NCI-H1436 treated with DMSO at 0.1 percent for 48 hours (cell line): ENCODE measurements at regions not wholly inside any gene's neighbourhood (a gene's known extent, or its start where the extent isn't known, plus 50 kb on each side); places are given as distances from the start of the nearest gene placed in this dataset.
A peak's percentile ranks its signal among the peaks of the same experiment; 100 is the strongest.

ENCODE experiments used
- DNase-seq: peaks from one replicate; lab custom pipeline; 2025; lab: John Stamatoyannopoulos, UW

GRCh38 chr6:94372229-94372628 lies 952.9 kb upstream of the EPHA7 start:
- DNase-seq: no peak

GRCh38 chr6:94367316-94367715 lies 948.0 kb upstream of the EPHA7 start:
- DNase-seq: no peak

- no peak for DNase-seq
Observed at GRCh38 chr6:94362061-94362864, 942.9 kb upstream of the EPHA7 start.

- DNase-seq: no peak
Observed at GRCh38 chr6:94361304-94362060, 942.1 kb upstream of the EPHA7 start.

GRCh38 chr6:94357381-94357980 lies 938.1 kb upstream of the EPHA7 start:
- DNase-seq: no peak

- no peak for DNase-seq
Observed at GRCh38 chr6:94350833-94351232, 931.5 kb upstream of the EPHA7 start.

- DNase-seq: peak; percentile 31
Observed at GRCh38 chr6:94349227-94349626, 929.9 kb upstream of the EPHA7 start.

GRCh38 chr6:94344866-94345265 lies 925.5 kb upstream of the EPHA7 start:
- DNase-seq: no peak

- no peak for DNase-seq
Observed at GRCh38 chr6:94341173-94341572, 921.8 kb upstream of the EPHA7 start.

GRCh38 chr6:94323853-94324252 lies 904.5 kb upstream of the EPHA7 start:
- no peak for DNase-seq

GRCh38 chr6:94300424-94301144 lies 881.2 kb upstream of the EPHA7 start:
- DNase-seq: no peak

GRCh38 chr6:94289131-94289530 lies 869.8 kb upstream of the EPHA7 start:
- no peak for DNase-seq

GRCh38 chr6:94278146-94278545 lies 858.8 kb upstream of the EPHA7 start:
- no peak for DNase-seq

GRCh38 chr6:94272327-94272726 lies 853.0 kb upstream of the EPHA7 start:
- DNase-seq: no peak

GRCh38 chr6:94270091-94270948 lies 851.0 kb upstream of the EPHA7 start:
- no peak for DNase-seq

GRCh38 chr6:94269256-94269655 lies 849.9 kb upstream of the EPHA7 start:
- no peak for DNase-seq

- DNase-seq: no peak
Observed at GRCh38 chr6:94260765-94261164, 841.4 kb upstream of the EPHA7 start.

- no peak for DNase-seq
Observed at GRCh38 chr6:94254689-94255088, 835.3 kb upstream of the EPHA7 start.

- DNase-seq: no peak
Observed at GRCh38 chr6:94251878-94252277, 832.5 kb upstream of the EPHA7 start.

GRCh38 chr6:94245395-94245794 lies 826.0 kb upstream of the EPHA7 start:
- no peak for DNase-seq

GRCh38 chr6:94238868-94239267 lies 819.5 kb upstream of the EPHA7 start:
- no peak for DNase-seq
